ENCODE measurements at regions not wholly inside any gene's neighbourhood (a gene's known extent, or its start where the extent isn't known, plus 50 kb on each side); places are given as distances from the start of the nearest gene placed in this dataset.

DNA sequence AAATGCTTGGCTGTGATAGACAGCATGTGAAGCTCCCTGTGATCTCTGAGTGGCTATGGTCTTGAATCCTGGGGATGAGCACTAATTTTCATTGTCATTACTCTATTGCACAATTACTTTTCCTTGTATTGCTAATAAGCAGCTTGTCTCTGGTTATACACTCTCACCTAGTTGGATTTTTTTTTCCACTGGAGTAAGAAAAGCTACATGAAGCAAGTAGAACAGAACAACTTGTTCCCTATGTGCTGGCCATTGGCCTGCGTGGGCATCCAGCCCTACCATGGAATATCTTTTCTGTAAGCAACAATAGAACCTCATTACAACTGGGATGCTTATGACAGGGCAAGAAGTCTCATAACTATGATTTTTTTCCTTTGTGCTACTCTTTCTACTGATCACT lies 807.4 kb downstream of the TNS3 start:
- Histone ChIP-seq H3K9me3 (ENCODE audit: control insufficient read depth in 4 of 4, low read length in 3 of 4) (no peaks in the 10 kb centered on the region), H3K27ac (ENCODE audit: low read depth in 1 of 2, low read length in 2 of 2) (no peak overlapping the region), H3K9ac (ENCODE audit: low read depth in 1 of 2, low read length in 2 of 2) (no peak overlapping the region), H3K27me3 (ENCODE audit: control insufficient read depth in 4 of 4, insufficient read depth in 4 of 4, low read length in 3 of 4) (no peaks in the 10 kb centered on the region), H3K36me3 (ENCODE audit: control insufficient read depth in 4 of 4, insufficient read depth in 3 of 4, low read depth in 1 of 4, low read length in 3 of 4) (no peaks in the 10 kb centered on the region), H3K4me1 (ENCODE audit: control insufficient read depth in 4 of 4, insufficient read depth in 4 of 4, low read length in 3 of 4) (peaks cover 0 to 2% (median 0%) of the 10 kb centered on the region in 4 donors), H3K4me3 (ENCODE audit: low read depth in 1 of 3, low read length in 3 of 3) (no peak overlapping the region)
- TF ChIP-seq YY1 (IDR thresholded peaks at IDR 0.05) (no peak), REST (IDR thresholded peaks at IDR 0.05) (no peak), FOXA2 (IDR thresholded peaks at IDR 0.05) (no peak), JUND (IDR thresholded peaks at IDR 0.05) (no peak), EGR1 (IDR thresholded peaks at IDR 0.05; ENCODE audit: low read depth in 2 of 2) (no peak), NR2F2 (IDR thresholded peaks at IDR 0.05) (no peak), TAF1 (conservative IDR thresholded peaks at IDR 0.05) (no peak), FOXA1 (IDR thresholded peaks at IDR 0.05) (no peak)
- TF ChIP-seq, protein P1, sequence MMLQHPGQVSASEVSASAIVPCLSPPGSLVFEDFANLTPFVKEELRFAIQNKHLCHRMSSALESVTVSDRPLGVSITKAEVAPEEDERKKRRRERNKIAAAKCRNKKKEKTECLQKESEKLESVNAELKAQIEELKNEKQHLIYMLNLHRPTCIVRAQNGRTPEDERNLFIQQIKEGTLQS (IDR thresholded peaks at IDR 0.05) = no peak
- WGBS = 97% methylated on average over 1 of the region's 1 CpG
- no peak for DNase-seq (ENCODE audit: low spot score)

DNA sequence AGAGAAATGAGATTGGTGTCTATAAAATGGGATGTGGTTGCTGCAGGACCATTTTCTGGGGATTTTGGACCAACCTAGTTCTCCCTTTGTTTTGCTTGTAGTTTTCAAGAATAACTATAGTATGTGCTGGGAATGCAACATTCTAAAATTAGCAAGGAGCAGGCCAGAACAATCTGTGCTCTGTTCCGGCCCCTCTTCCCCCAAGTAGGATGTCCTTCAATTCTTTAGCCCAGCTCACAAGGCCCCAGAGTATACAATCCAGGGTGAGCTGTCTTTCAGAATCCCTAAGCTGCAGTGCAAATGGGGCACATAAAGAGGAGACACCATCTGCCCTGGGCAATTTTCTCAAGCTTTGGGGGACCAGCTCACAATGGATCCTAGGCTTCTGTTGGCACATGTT lies 809.1 kb downstream of the TNS3 start:
- H3K4me1 ChIP-seq (ENCODE audit: control insufficient read depth in 4 of 4, insufficient read depth in 4 of 4, low read length in 3 of 4) = peaks cover 0 to 2% (median 0%) of the 10 kb centered on the region in 4 donors
- no peak overlapping the region for H3K27ac ChIP-seq (ENCODE audit: low read depth in 1 of 2, low read length in 2 of 2)
- no peak for TF ChIP-seq NR2F2 (IDR thresholded peaks at IDR 0.05)
- no peak for TF ChIP-seq MAX (IDR thresholded peaks at IDR 0.05)
- TF ChIP-seq EGR1 (IDR thresholded peaks at IDR 0.05; ENCODE audit: low read depth in 2 of 2) = no peak
- TF ChIP-seq FOXA2 (IDR thresholded peaks at IDR 0.05) = no peak
- TF ChIP-seq JUND (IDR thresholded peaks at IDR 0.05) = no peak
- TF ChIP-seq, protein P2, sequence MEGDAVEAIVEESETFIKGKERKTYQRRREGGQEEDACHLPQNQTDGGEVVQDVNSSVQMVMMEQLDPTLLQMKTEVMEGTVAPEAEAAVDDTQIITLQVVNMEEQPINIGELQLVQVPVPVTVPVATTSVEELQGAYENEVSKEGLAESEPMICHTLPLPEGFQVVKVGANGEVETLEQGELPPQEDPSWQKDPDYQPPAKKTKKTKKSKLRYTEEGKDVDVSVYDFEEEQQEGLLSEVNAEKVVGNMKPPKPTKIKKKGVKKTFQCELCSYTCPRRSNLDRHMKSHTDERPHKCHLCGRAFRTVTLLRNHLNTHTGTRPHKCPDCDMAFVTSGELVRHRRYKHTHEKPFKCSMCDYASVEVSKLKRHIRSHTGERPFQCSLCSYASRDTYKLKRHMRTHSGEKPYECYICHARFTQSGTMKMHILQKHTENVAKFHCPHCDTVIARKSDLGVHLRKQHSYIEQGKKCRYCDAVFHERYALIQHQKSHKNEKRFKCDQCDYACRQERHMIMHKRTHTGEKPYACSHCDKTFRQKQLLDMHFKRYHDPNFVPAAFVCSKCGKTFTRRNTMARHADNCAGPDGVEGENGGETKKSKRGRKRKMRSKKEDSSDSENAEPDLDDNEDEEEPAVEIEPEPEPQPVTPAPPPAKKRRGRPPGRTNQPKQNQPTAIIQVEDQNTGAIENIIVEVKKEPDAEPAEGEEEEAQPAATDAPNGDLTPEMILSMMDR (IDR thresholded peaks at IDR 0.05; ENCODE audit: low read depth, low read length, missing input control) = no peak
- no peak for TF ChIP-seq RAD21 (IDR thresholded peaks at IDR 0.05)
- TF ChIP-seq, protein P1 (IDR thresholded peaks at IDR 0.05) = no peak
- TF ChIP-seq HNF4G (IDR thresholded peaks at IDR 0.05) = no peak
- no peak for TF ChIP-seq ZBTB33 (IDR thresholded peaks at IDR 0.05)
- no peak for TF ChIP-seq HNF4A (conservative IDR thresholded peaks at IDR 0.05)
- no peak for TF ChIP-seq FOXA1 (IDR thresholded peaks at IDR 0.05)
- no peak for TF ChIP-seq REST (IDR thresholded peaks at IDR 0.05)
- no peak for DNase-seq (ENCODE audit: low spot score)
- peaks cover 0 to 6% (median 3%) of the 10 kb centered on the region in 4 donors for H3K9me3 ChIP-seq (ENCODE audit: control insufficient read depth in 4 of 4, low read length in 3 of 4)
- no peak overlapping the region for H3K4me3 ChIP-seq (ENCODE audit: low read depth in 1 of 3, low read length in 3 of 3)
- H3K27me3 ChIP-seq (ENCODE audit: control insufficient read depth in 4 of 4, insufficient read depth in 4 of 4, low read length in 3 of 4) = no peaks in the 10 kb centered on the region
- WGBS = 90% methylated on average over 1 of the region's 1 CpG
- no peak overlapping the region for H3K9ac ChIP-seq (ENCODE audit: low read depth in 1 of 2, low read length in 2 of 2)
- no peaks in the 10 kb centered on the region for H3K36me3 ChIP-seq (ENCODE audit: control insufficient read depth in 4 of 4, insufficient read depth in 3 of 4, low read depth in 1 of 4, low read length in 3 of 4)

Data from liver (tissue), 8 donors.